GM18519 (cell line): ENCODE measurements at regions not wholly inside any gene's neighbourhood (a gene's known extent, or its start where the extent isn't known, plus 50 kb on each side); places are given as distances from the start of the nearest gene placed in this dataset.
"Not testable (repeated sequence)": the region's sequence is repeated elsewhere in the genome, so short reads cannot be mapped to it uniquely, and the experiment has no call there.

Experiments
- ATAC-seq: cut with Tn5 transposase; IDR thresholded peaks from one replicate; pipeline ENCODE4 v1.9.1; 2021; ENCODE audit warnings: mild to moderate bottlenecking, moderate library complexity; ENCODE audit not compliant: unreplicated experiment, low FRiP score

DNA sequence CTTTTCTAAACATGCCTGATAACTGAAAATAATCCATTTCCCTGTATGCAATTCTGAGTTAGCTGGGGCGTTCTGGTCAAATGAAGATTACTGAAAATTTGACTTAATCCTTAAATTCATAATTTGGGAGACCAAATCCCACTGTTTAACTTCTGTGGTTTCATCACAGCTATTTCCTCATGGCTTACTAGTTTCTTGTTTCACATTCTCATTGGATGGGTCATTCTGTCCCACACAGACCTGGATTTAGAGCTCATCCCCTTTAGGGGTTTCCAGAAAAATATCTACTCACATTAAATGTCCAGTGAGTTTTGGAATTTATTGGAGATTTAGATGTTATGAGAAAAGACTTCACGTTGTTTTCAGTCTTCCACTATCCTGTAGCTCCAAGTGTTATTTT lies 709.3 kb upstream of the KLHL1 start:
- no peak for ATAC-seq

DNA sequence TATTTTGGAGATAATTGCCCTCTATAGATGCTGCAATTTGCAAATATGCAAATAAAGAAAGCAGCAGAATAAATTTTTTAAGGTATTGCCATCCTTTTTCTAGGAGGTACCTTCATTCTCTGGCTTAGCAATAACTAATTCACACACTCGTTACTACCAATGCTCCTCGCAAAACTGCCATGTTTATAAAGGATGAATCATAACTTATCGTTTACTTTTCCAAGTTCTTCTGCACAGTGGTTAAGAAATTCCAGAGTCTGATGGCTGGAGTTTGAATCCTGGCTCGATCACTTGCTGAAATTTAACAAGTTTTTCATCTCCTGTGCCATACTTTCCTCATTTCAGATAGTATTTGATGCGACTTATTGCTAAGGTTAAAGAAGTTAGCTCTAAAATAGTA lies 708.6 kb upstream of the KLHL1 start:
- ATAC-seq, result no peak

DNA sequence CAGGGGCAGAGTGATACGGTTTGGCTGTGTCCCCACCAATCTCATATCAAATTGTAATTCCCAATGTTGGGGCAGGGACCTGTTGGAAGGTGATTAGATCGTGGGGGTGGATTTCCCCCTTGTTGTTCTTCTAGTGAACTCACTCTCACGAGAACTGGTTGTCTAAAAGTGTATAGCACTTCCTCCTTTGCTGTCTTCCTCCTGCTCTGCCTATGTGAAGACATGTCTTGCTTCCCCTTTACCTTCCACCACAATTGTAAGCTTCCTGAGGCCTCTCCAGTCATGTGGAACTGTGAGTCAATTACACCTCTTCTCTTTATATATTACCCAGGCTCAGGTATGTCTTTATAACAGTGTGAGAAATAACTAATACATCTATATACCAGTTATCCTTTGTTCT lies 706.4 kb upstream of the KLHL1 start:
- no peak for ATAC-seq

DNA sequence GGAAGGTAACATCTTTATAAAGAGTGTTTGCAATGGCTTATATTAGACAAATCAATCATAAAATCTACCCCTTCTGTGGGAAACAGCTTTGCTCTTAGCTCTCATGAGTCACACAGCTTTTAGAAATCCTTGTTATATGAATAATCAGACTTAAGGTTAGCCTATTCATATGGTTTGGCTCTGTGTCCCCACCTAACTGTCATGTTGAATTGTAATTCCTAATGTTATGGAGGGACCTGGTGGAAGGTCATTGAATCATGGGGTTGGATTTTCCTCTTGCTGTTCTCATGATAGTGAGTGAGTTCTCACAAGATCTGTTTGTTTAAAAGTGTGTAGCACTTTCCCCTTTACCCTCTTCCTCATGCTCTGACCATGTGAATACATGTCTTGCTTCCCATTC lies 704.2 kb upstream of the KLHL1 start:
- no peak for ATAC-seq

DNA sequence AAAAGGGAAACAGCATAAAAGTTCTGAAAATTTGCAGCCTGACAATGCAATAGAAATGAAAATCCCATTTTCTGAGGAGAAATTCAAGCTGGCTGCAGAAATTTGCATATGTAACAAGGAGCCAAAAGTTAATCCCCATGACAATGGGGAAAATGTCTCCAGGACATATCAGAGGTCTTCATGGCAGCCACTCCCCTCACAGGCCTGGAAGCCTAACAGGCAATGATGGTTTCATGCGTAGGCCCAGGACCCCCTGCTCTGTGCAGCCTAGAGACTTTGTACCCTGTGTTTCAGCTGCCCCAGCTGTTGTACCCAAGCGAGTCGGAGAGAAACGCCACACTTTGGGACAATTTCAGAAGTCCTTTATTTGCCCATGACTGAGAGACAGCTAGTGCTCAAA lies 701.3 kb upstream of the KLHL1 start:
- ATAC-seq, result no peak

DNA sequence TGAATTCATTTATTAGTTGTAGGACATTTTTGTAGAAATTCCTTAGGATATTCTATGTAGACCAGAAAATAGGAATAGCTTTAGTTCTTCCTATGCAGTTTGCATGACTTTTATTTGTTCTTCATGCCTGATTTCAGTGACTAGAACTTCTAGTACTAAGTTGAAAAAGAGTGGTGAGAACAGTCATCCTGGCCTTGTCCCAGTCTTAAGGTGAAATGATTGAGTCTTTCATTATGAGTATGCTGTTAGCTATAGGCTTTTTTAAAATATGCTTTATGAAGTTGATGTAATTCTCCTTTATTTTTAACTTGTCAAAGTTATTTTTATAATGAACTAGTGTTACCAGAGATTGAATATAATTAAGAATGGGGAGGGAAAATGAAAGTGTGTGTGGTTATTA lies 690.1 kb upstream of the KLHL1 start:
- no peak for ATAC-seq

DNA sequence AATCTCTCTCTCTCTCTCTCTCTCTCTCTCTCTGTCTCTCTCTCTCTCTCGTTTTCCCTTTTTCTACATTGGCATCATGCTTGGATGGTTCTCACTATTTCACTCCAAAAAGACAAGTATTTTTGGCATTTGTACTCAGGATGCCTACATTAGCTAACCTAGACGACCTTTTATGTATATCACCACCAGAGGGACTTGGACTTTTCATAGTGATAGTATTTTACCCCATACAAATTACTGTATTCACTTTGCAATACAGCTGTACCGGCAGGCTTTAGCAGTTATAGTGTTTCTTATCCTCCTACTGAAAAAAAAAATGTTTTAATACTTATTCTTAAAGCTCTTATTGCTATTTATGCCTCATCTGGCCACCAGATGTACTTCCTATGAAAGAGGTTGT lies 687.2 kb upstream of the KLHL1 start:
- no peak for ATAC-seq

DNA sequence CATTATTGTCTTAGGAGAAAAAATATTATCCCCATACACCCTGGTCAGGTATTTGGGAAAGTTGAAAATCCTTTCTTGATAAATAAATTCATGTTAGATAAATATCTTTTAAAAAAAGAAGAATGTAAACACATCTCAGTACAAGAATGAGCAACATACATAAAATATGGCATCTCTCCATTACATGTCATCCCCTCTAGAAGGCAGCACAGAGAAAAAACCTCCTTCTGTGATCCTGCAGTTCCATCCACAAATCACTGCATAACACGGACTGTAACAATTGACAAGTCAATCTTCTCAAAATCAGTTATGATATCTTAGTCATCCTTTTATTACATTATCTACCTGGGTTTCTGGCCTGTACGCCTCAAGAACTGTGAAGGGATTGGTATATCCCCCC lies 683.9 kb upstream of the KLHL1 start:
- ATAC-seq, result no peak

DNA sequence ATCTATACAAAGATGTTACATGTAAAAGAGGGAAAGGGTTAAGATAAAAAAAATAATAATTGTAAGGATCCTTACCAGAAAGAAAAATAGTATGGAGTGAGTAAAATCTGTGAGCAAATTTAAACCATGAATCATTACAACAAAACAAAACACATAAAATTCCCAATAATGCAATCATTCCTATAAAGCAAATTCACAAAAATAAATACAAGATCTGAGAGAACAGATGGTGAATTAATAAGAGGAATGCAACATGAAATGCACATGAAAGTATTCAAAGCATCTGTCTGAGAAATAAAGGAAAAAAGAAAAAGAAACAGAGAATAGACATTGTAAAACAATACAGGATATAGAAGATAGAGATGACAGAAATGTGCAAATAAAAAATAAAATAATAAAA lies 681.5 kb upstream of the KLHL1 start:
- ATAC-seq, result no peak

DNA sequence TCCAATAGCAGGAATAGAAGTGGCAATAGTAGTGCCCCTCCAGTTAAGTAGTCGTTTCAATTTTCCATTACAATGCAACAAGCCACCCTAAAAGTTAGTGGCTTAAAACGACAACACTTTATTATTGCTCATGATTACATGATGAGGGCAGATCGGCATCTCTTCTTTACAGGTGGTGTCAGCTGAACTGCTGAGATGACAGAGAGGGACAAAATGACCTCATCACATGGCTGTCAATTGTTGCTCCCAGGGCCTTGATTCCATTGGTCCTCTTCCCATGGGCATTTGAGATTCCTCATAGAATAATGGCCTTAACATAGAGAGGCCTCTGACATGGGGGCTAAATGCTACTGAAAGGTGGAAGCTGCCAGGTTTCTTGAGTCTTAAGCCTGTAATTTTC lies 679.8 kb upstream of the KLHL1 start:
- ATAC-seq, result no peak

DNA sequence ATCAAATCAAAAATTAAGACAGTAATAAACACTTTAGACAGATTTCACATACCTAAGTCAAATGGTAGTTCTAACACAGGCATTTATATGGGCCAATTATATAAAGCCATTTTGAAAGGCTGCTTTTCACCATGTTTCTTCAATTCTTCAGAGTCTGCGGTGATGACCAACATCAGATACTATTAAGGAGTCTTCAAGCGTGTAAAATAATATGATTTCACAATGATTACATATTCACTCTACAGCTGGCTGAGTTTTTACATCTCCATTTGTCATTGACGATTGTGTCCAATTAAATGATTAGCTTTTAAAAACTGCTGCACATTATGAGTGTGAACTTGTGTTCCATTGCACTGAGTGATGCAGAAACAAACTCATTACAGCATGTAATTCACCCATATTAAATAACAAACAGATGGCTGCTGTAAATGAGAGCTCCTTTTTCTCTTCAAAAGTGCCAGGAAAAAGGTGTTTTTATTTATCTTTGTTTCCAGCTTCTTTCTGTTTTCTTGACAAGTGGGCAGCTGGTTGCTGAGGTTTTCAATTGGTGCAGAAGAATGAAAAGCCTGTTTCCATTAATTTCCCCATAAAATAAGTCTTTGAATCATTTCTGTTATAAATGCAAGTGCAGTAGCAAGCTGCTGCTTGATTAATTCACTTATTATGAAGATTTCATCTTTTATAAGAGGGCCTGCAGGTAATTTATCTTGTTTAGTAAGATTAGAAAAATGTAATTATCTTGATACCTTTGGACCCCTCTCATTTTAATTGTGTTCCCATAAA lies 676.1 kb upstream of the KLHL1 start:
- no peak for ATAC-seq

DNA sequence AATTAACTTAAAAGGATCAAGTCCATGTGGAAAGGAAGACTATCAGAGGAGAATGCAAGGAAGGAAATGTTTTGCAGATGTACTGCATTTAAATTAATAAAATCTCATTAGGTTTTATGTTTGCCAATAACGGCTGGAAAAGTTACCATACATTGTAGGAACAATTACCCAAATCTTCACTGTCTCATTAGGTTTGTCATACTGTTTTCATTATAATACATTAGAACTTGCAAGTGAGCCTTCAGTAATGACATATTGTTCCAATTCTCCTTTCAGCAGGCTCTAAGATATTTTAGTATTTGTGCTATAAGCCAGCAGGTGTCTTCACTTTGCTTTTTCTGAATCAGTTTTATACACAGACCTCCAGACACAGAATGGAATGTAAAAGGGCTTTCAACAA lies 661.6 kb upstream of the KLHL1 start:
- no peak for ATAC-seq

DNA sequence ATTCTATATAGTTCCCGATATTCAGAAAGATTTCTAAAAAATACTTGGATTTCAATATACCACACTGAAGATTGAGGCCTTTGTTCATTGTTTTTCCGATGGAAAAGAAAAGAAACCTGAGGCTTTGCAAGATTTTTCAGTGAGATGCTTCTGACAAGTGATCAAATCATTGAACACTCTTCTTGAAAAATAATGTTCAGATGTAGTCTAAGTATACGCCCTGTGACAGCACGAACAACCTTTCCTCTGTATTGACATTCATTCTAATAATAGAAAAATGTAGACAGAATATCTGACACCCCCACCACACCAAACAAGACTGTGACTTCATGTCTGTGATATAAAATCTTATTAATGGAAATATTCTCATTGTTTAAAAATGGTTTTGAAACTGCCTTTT lies 650.7 kb upstream of the KLHL1 start:
- no peak for ATAC-seq

DNA sequence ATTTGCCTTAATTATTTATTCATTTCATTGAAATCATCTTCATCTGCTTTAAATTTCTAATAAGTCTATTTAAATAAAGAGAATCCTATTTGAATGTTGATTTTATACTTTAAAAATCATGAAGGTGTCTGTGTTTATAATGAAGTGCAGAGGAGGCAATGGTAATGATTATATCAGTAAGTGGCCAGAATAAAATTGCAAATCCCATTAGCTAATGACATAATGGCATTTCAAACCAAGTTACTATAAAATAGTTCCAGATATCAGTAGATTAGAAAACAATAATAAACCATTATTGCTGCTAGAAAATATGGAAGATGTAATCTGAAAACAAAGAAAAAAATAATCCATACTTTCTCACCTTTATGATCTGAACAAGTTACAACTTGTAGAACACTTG lies 647.8 kb upstream of the KLHL1 start:
- no peak for ATAC-seq

DNA sequence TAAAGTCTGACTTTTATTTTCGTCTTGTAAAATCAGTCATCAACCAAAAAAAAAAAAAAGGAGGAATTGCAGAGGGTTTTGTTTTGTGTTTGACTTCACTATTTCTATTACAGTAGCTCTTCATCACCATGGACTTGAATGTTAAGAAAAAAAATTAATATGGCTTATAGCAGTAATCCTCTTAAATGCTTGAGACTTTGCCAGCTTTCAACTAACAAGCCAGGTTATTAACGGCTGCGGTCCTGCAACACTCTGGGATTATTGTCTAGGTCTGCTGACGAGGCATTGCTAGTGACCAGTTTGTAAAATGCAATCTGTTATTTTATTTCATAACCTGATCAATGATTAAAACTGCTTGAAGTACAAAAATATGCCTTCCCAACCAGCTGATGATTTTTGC lies 647.2 kb upstream of the KLHL1 start:
- no peak for ATAC-seq

DNA sequence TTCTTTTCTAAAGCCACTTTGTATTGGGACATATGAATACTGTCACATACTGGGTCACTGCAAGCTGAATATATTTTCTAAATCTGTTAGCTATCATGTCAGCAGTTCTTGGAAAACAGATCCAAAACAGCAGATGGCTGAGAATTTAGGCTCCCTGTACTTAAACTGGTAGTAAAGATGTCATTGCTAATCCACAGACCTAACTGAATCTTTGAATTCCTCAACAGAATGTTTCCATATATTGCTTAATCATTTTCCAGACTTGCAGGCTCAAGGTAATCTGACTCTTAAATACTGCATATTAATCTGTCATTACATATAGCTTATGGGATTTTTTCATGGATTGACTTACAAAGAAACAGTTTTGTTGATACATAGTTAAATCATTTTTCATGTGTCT lies 639.0 kb upstream of the KLHL1 start:
- ATAC-seq, result no peak

DNA sequence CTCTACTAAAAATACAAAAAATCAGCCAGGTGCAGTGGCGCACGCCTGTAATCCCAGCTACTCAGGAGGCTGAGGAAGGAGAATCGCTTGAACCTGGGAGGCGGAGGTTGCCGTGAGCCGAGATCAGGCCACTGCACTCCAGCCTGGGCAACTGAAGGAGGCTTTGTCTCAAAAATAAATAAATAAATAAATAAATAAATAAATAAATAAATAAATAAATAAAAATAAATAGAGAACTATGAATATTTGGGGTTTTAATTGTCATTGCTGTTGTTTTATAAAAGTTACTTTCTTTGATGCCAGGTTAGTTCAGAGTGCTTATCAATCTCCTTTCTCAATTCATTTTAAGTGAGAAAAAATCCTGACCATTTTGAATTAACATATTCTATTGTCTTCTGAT lies 638.2 kb upstream of the KLHL1 start:
- ATAC-seq, result not testable (repeated sequence)

DNA sequence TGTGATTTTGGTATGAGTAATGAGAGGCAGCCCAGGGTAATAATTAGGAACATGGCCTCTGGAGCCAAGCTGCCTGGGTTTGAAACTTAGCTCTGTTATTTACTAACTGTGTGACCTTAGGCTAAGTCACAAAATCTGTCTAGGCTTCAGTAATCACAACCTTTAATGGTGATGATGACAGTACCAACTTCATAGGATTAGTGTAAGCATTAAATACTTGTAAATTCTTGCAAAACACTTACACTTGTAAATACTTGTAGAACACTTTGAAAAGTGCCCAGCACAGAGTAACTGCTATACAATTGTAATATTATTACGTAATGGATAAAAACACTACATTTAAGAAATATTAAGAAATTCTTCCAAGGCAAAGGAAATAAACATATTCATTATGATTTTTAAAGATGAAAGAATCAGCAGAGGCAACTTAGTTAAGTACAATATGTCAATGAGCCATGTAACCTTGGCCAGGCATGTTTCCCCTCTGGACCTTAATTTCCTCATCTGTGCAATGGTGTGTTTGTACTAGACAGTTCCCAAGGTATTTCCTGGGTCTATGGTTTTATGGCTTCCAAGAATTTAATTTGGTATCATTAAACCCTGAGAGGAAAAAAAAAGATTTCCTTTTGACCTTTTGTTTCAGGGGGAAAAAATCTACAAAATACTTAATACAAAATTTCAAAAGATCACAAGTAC lies 628.5 kb upstream of the KLHL1 start:
- ATAC-seq, result no peak

DNA sequence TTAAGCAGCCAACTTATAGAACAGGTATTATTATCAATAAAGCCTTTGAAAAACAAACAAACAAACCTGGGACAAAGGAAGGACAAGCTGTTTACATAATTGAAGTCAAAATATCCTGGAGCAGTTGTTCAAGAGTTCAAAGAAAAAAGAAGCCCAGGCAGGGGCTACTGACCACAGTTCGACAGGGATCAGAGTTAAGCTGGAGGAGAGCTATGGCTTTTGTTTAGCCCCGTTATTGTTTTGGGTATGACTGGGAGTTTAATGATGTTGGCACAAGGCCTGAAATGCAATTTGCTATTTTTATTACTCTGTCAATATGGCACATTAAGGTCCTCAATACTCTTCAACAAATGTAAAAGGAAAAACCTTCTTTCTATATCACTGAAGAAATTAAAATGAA lies 624.4 kb upstream of the KLHL1 start:
- ATAC-seq, result no peak

DNA sequence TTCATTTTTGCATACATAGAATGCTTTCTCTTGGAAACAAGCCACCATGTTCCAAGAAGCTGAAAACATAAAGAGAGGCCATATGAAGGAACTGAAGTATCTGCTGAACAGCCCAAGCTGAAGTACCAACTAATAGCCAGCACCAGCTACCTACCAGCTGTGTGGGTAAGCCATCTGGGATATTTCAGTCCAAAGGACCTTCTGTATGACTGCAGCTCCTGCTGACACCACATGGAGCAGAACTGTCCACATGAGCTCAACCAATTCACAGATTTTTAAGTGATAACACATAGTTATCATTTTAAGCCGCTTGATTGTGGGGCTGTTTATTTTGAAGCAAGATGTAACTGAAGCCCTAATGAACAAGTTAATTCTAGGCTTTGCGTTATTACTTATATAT lies 621.1 kb upstream of the KLHL1 start:
- ATAC-seq, result no peak

DNA sequence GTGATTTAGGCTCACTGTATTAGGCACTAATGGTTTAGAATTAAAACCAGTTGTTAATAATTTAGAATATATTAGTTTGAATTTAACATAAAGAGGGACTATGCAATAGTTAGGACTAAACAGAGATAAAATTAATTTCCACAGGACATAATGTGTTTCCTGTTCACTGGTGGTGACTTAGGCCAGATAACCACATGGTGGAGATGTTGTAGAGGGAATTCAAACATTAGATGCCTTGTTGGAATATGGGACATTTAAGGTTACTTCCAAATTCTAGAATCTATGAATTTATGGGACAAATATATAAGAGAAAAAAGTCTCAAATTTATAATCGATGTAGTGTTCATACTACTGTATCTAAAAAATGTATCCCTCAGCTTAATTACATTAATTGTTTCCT lies 615.5 kb upstream of the KLHL1 start:
- ATAC-seq, result no peak

DNA sequence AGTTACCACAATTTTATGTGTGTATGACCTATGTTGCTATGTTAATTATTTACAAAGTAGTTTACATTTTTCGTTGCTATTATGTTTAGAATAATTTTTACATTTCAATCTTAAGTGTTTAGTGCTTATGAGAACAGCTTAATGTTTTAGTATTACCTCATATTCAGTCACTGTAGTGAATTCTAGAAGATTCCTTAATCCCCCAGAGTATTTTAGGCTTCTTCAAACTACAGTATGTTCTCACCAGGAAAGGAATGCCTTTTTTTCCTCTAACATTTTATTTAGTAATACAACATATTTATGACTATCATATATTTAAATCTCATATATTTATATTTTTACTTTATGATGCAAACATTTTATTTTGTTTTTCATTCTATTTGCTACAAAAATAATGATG lies 612.1 kb upstream of the KLHL1 start:
- no peak for ATAC-seq
